HG02623 (cell line): ENCODE measurements at regions not wholly inside any gene's neighbourhood (a gene's known extent, or its start where the extent isn't known, plus 50 kb on each side); places are given as distances from the start of the nearest gene placed in this dataset.
"Not testable (repeated sequence)": the region's sequence is repeated elsewhere in the genome, so short reads cannot be mapped to it uniquely, and the experiment has no call there.

Source experiments
- ATAC-seq: cut with Tn5 transposase; IDR thresholded peaks from one replicate; pipeline ENCODE4 v1.9.1; 2021; ENCODE audit warnings: moderate library complexity; ENCODE audit not compliant: unreplicated experiment

DNA sequence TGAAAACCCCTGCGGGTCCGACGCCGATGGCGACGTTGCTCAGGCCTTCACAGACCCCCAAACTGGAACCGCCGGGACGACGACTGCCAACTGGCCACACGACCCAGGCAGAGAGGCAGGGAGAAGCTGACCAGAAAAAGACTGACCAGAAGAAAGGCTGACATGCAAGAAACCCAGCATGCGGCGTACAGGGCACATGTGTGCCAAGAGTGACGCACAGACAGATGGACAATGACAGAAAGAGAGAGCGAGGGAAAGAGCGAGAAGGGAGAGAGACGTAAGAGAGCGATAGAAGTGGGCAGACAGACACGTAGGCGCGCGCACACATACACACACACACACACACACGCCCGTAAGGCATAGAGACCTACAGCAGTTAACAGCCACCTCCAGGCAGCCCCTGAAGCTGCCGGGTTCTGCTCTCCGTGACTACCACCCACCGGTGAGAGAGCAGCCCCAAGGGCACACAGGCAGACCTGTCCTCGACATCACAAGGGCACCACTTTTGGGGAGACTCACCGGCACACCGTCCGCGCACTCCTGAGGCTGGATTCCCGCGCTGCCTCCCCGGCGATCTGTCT, 67.2 kb upstream of the ZNF527 start:
- ATAC-seq = no peak

DNA sequence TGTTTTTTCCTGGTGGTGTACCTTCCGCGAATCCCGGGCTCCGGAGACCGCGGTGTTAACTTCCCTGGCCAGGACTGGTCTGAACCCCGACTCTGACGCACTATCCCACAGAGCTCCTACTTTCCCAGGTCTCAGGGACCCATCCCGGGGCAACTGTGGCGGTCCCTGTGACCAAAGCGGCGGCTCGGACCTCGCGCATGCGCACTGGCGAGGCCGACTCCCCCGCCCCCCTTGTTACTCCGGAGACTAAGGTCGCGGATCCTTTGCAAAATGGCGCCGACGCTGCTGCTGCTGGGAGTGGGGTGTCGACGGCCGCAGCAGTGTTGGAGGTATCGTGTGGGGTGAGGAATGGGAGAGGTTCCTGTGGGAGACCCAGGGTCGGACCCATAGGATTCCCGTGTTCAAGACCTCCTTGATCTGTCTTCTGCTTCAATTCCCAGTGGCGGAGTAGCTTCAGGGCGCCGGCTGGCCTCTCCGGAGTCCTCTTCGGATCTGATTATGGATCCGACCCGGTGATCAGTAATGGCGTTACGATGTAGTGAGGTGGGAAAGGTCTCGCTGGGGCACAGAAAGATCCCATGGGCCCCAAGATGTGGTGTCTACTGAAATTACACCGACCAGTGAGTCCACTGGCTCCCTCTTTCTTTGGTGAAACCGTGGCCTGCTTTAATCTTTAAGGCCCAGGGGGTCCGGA, 66.6 kb upstream of the ZNF527 start:
- no peak for ATAC-seq

DNA sequence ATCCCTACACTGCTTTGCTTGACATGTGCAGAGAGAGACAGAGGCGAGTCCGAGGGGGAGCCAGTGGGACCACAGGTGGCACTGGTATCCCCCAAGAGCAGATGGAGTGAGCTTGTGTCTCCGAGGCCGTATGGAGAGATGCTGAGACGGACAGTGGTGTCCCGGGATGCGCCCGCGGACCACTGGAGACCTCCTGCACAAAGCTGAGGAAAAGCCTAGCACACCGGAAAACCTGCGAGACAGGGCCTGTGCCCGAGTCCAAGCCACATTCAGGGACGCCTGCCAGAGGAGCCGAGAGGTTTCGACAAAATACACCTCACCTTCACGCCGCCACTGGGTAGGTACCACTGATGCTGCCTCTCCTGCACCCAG, 66.0 kb upstream of the ZNF527 start:
- no peak for ATAC-seq

DNA sequence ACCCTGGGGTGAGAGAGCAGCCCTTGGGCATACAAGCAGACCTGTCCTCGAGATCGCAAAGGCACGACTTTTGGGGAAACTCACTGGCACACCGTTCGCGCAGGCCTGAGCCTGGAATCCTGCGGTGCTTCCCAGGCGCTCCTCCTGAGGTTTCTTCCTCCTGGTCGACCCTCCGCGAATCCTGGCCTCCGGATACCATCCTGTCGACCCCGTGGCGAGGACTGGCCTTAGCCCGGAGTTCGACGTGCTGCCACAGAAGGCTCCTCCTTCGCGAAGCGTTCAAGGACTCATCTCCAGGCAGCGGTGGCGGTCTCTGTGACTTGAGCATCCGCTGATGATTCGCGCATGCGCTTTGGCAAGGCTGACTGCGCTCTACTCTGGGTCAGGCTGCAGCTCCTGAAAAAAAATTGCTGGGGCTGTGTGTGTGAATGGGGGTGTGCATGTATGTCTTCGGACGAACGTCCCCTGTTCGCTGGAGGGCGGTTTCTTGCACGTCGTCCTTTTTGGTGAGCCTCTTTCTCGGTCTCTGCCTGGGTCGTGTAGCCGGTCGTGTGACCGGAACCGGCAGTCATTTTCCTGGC, 64.4 kb upstream of the ZNF527 start:
- no peak for ATAC-seq

DNA sequence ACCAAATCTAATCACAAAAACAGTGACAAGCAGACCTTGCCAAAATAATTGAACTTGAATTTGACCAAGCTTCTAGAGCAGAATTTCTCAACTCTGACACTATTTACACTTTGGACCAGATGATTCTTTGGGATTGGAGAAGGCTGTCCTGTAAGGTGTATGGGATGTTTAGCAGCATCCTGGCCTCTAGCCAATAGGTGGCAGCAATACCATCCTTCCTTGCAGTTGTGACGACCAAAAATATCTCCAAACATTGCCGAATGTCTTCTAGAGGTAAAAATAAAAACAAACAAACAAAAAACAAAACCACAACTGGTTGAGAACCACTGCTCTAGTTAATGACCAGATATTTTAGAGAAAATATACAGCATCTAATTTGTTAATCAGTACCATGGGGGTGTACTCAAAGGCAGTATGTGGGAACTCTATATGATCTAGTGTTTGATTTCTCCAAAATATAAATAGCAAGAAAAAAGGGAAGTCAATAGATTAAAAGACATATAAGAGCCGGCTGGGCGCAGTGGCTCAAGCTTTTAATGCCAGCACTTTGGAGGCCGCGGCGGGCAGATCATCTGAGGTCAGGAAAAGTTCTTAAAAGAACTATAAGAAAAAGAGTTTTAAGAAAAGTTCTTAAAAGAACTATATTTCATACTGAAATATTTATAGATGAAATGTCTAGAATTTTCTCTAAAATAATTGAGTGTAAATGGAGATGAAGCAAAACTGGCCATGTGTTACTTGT, 60.9 kb upstream of the ZNF527 start:
- ATAC-seq = no peak

DNA sequence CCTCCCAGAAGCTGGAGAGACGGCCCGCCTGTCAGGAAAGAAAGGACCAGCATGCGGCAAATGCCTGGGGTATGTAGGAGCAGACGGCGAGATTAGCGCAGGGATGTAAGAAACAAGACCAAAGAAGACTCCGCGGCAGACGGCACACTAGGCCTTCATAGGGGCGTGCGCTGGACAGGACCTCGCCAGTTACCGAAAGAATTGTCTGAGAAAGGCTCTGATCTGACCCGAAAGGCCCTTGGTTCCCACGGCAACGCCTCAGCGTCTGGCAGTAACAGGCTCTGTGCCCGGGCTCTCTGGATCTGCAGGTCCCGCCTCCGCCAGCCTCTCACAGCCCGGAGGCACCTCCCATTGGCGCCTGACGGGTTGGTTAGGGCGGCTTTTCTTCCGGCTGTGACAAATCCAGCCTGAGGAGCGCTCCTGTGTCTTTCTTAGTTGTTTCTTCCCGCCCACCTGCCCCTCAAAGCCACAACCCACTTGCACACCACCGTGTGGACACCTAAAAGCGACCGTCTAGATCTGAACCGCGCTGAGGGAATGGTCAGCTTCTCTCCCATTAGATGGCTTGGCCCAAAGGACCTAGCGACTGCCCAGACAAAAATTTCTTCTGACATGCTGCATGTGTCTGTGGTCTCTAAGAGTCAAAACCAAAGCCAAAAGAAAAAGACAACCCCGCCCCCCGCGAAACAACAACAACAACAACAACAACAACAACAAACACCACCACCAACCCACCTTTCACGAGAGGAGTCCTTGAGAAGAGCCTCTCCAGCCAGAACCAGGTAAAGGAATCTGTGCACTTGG, 58.2 kb upstream of the ZNF527 start:
- ATAC-seq = not testable (repeated sequence)

DNA sequence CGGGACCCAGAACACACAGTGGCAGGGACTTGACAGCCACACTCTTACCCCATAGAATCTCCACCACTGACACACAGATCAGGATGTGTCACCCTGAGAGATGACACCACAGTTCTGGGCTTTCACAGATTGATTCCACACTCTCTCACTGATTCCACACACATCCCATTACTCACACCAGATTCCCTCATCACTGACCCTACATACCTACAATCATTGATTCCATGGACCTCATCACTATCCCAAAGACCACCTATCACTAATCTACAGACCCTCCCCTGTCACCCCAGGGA, 57.6 kb upstream of the ZNF527 start:
- no peak for ATAC-seq

DNA sequence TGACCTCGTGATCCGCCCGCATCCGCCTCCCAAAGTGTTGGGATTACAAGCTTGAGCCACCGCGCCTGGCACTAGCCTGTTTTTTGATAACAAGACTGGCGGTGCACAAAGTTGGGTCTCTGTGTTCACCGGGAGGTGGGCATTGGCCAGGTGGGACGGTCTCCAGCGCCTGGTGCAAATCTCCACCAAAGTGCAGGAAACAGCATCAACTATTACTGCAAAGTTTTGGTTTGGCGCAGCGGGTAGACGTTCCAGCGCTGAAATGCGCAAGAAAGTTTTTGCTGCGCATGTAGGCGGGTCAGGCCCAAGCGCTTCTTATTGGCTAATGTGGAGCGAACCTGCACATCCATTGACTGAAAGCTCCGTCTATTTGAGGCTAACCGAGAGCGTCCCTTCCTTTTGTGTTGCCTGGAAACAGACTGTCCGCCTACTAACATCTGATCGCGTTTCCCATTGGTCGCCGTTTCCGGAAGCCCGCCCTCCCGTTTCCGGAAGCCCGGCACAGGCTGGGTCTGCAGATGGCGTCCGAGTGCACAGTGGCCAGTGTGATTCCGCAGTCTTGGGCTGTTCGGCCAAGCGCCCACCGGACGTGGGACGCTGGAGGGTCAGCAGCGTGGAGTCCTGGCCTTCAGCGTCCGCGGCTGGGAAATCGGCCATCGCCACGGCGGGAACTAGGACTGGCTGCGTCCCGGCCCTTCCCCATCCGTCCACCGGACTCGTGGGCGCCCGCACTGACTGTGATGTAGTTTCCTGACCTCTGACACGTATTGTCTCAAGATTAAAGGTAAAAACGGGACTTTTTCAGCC, 53.3 kb upstream of the ZNF527 start:
- peak; percentile 85 for ATAC-seq

DNA sequence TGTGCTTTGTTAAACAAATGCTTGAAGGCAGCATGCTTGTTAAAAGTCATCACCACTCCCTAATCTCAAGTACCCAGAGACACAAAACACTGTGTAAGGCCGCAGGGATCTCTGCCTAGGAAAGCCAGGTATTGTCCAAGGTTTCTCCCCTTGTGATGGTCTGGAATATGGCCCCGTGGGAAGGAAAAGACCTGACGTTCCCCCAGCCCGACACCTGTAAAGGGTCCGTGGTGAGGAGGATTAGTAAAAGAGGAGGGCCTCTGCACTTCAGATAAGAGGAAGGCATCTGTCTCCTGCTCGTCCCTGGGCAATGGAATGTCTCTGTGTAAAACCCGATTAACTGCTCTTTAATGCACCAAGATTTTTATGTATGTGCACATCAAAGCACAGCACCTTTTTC, 49.9 kb upstream of the ZNF527 start:
- not testable (repeated sequence) for ATAC-seq
